Osteocyte (in vitro differentiated cells): ENCODE measurements at regions not wholly inside any gene's neighbourhood (a gene's known extent, or its start where the extent isn't known, plus 50 kb on each side); places are given as distances from the start of the nearest gene placed in this dataset.

ENCODE experiments used
- DNase-seq: peaks from one replicate; pipeline ENCODE4 v3.0.0; 2021; ENCODE audit warnings: mixed read lengths; ENCODE audit not compliant: unreplicated experiment; ENCODE audit errors: extremely low spot score
- H3K27ac Mint-ChIP-seq: one replicate; pipeline ENCODE4 v1.8.0; 2021; ENCODE audit warnings: mild to moderate bottlenecking, mixed read lengths; ENCODE audit not compliant: unreplicated experiment
- H3K27me3 Mint-ChIP-seq: one replicate; pipeline ENCODE4 v1.8.0; 2021; ENCODE audit warnings: mixed read lengths; ENCODE audit not compliant: unreplicated experiment
- H3K36me3 Mint-ChIP-seq: one replicate; pipeline ENCODE4 v1.8.0; 2021; ENCODE audit warnings: mixed read lengths; ENCODE audit not compliant: unreplicated experiment
- H3K4me1 Mint-ChIP-seq: one replicate; pipeline ENCODE4 v1.8.0; 2021; ENCODE audit warnings: mixed read lengths; ENCODE audit not compliant: unreplicated experiment
- H3K4me3 Mint-ChIP-seq: one replicate; pipeline ENCODE4 v1.8.0; 2021; ENCODE audit warnings: mild to moderate bottlenecking, moderate library complexity, mixed read lengths; ENCODE audit not compliant: unreplicated experiment
- H3K9me3 Mint-ChIP-seq: one replicate; pipeline ENCODE4 v1.8.0; 2021; ENCODE audit warnings: mixed read lengths; ENCODE audit not compliant: unreplicated experiment
- CTCF ChIP-seq: fragments of 200-600 bp; sonication (generic); IDR thresholded peaks from 2 replicates; pipeline ENCODE4 v1.5.0; 2021; ENCODE audit warnings: antibody characterized with exemption, mild to moderate bottlenecking, moderate library complexity

- H3K27ac Mint-ChIP-seq: no peak overlapping the region
- H3K27me3 Mint-ChIP-seq: peaks cover 2% of the 10 kb centered on the region
- peaks cover 17% of the 10 kb centered on the region for H3K9me3 Mint-ChIP-seq
- H3K4me1 Mint-ChIP-seq: peaks cover 7% of the 10 kb centered on the region
- DNase-seq: no peak
- H3K4me3 Mint-ChIP-seq: no peak overlapping the region
- no peaks in the 10 kb centered on the region for H3K36me3 Mint-ChIP-seq
- TF ChIP-seq CTCF: no peak
Observed at GRCh38 chr9:75540185-75540584, 350.3 kb upstream of the PCSK5 start.

- H3K27me3 Mint-ChIP-seq: peaks cover 8% of the 10 kb centered on the region
- H3K4me3 Mint-ChIP-seq: no peak overlapping the region
- no peak for DNase-seq
- H3K9me3 Mint-ChIP-seq: peaks cover 21% of the 10 kb centered on the region
- TF ChIP-seq CTCF: no peak
- no peaks in the 10 kb centered on the region for H3K36me3 Mint-ChIP-seq
- peaks cover 7% of the 10 kb centered on the region for H3K4me1 Mint-ChIP-seq
- H3K27ac Mint-ChIP-seq: no peak overlapping the region
Observed at GRCh38 chr9:75541734-75542133, 348.7 kb upstream of the PCSK5 start.

GRCh38 chr9:75544815-75545214 lies 345.7 kb upstream of the PCSK5 start:
- TF ChIP-seq CTCF: no peak
- Mint-ChIP-seq H3K9me3 (peaks cover 13% of the 10 kb centered on the region), H3K27ac (no peak overlapping the region), H3K4me3 (no peak overlapping the region), H3K27me3 (peaks cover 12% of the 10 kb centered on the region), H3K4me1 (peaks cover 7% of the 10 kb centered on the region), H3K36me3 (no peaks in the 10 kb centered on the region)
- no peak for DNase-seq

- Mint-ChIP-seq H3K4me1 (peaks cover 7% of the 10 kb centered on the region), H3K36me3 (no peaks in the 10 kb centered on the region), H3K4me3 (no peak overlapping the region), H3K27ac (no peak overlapping the region), H3K27me3 (peaks cover 12% of the 10 kb centered on the region), H3K9me3 (peaks cover 13% of the 10 kb centered on the region)
- no peak for TF ChIP-seq CTCF
- DNase-seq: no peak
Observed at GRCh38 chr9:75545287-75545686, 345.2 kb upstream of the PCSK5 start.

- H3K36me3 Mint-ChIP-seq: no peaks in the 10 kb centered on the region
- H3K4me3 Mint-ChIP-seq: no peak overlapping the region
- H3K9me3 Mint-ChIP-seq: peaks cover 9% of the 10 kb centered on the region
- H3K27me3 Mint-ChIP-seq: peaks cover 10% of the 10 kb centered on the region
- no peak overlapping the region for H3K27ac Mint-ChIP-seq
- peaks cover 21% of the 10 kb centered on the region for H3K4me1 Mint-ChIP-seq
- TF ChIP-seq CTCF: no peak
- DNase-seq: no peak
Observed at GRCh38 chr9:75548871-75549270, 341.6 kb upstream of the PCSK5 start.
